ENCODE measurements at regions not wholly inside any gene's neighbourhood (a gene's known extent, or its start where the extent isn't known, plus 50 kb on each side); places are given as distances from the start of the nearest gene placed in this dataset.

DNA sequence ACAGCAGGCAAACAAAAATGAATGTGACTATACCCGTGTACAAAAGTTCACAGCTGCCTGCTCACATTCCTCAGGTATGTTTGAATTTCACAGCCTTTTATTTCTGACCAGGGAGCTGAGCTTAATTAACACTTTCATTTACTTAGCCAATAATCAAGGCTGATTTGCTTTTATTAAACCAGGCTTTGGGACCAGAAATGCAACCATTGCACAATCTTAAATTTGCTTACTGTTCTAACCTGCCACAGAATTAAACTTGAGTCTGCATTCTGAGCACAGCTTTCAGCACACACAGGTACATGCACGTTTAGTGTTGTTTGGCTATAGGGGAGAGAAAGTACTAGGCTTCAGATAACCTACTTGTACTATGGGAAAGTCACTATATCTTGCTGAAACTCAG is 372.4 kb upstream of the ATP5MC3 start:
- no peak for DNase-seq

DNA sequence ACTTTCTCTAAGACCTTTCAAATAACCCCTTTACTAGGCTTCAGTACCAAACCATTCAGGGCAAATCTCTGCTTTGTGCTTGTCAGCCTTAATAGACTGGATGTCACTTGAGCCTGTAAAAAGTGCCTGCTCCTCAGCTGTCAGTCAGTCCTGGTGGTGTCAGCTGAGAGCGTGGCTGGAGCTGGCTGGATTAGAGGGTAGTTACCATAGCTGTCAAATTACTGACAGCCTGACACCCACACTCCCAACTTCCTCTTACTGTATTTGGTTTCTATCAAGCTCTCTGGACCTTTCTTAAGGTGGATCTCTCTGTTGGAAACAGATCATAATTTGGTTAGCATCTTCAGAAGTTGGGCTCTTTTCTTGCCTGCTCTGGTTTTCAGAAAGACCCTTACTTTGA is 371.4 kb upstream of the ATP5MC3 start:
- DNase-seq: peak; percentile 11

DNA sequence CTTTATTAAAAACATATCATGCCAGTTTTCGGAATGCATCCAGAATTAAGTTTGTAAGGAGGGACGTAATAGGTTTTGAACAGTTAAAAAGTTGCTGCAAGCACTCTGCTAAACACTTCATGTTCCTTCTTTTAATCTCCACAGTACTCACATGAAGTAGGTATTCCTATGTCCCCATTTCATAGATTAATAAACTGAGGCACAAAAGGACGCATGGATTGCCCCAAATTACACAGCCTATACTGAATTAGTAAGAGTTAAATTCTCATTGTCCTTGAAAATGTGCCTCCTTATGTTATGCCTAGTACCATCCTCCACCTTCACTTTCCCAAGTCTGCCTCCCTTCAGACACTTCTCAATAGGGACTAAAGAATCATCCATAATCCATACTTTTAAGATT is 358.9 kb upstream of the ATP5MC3 start:
- DNase-seq: no peak

DNA sequence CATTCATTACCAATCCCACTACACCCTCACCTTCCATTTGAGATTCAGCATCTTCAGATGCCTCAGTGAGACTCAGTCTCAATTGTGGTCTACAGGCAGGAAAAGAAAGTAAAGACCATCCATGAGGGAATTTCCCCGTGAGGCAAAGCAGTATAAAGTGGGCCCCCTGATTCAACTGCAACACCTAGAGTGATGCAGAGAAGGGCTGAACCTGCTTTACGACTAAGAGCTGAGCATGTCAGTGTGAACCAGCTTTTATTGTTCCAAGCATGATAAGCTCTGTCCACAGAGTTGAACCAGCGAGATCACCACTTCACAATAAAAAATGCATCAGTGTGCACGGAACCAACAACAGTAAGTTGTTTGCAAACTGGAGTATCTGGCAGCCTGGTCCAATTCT is 357.6 kb upstream of the ATP5MC3 start:
- no peak for DNase-seq

DNA sequence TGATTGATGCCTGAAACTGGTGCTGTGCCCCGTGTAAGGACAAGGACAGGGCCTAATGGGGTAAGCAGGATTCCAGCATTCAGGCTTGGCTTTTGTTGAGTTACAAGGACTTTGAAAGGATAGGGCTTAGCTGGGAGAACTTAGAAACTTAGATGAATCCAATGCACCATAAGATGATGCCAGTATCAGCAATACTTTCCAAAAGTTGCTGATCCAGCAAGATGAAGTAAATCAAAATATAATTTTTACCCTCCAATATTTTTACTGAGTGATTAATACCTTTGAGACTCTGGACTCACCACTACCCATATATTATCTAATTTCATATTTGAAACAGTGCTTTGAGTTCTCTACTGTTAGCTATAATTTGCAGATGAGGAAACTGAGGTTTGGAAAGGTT is 354.5 kb upstream of the ATP5MC3 start:
- no peak for DNase-seq

DNA sequence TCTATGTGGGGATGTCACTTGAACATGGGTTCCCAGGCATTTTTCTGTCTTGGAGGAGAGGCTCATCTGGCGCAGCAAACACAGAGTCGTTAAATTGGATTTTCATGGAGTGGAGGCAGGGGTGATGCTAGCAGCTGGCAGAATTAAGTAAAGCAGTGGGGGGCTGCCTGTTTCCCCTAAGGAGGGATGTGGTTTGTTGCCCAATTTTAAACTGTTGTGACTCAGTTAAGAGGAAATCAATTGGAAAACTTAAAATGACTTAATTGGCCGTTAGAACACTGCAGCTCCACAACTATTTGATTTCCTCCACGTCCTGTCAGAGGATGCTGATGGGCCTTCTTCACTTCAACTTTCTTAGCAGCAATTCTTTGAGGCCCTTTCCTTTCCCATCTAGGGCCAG is 354.1 kb upstream of the ATP5MC3 start:
- DNase-seq: peak; percentile 21

DNA sequence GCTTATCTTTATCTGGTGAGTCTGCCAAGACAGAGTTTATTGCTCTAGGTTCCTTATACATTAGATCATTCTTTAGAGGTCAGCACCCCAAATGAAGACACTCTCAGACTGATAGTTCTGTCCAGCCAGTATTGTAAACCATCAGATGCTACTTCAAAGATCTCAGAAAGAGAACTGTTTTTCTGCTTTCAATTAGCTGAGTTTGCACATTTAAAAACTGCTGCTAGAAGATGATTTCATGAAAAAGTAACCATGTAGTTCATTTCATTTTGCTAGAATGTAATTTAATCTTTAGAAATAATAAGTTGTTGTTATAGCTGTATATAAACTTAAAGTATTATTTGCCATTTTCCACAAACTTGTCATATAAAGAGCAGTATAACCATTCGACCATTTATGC is 344.5 kb upstream of the ATP5MC3 start:
- no peak for DNase-seq

DNA sequence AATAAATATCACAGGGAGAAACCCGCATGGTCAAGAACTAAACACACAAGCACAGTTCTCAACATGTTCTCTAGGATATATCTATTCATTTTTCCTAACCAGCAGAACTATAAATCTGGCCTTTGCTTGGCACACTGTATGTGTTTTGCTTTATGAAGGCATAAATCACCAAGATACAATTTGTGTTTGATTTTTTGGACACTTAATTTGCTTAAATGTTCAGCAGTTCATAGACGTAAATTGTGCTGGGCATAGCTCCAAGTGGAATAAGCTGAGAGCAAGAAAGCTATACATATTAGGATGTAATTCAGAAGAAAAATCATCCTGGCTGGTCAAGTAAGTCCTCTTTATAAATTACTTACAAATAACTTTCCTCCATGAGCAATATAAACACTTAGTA is 341.5 kb upstream of the ATP5MC3 start:
- DNase-seq: no peak

DNA sequence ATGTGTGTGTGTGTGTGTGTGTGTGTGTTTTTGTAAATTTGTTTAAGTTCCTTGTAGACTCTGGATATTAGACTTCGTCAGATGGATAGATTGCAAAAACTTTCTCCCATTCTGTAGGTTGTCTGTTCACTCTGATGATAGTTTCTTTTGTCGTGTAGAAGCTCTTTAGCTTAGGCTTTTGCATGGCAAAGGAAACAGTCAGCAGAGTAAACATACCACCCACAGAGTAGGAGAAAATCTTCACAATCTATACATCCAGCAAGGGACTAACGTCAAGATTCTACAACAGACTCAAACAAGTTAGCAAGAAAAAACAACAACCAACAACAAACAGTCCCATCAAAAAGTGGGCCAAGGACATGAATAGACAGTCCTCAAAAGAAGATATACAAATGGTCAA is 336.7 kb upstream of the ATP5MC3 start:
- no peak for DNase-seq

DNA sequence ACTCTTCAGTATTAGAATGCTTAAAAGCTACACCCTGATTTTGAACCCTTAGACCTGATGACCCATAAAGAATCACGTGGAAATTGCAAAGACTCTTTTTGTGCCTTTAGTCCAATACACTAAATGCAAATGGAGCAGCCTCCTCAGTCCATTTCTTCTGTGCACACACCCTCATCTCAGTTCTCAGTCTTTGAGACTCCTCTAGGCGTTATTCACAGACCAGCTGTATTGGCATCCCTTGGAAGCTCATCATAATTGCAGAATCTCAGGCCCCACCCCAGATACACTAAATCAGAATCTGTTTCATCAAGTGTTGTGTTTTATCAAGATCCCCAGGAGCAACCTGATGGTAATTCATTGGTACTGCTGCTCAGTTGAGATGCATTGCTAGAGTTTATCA is 335.0 kb upstream of the ATP5MC3 start:
- no peak for DNase-seq

DNA sequence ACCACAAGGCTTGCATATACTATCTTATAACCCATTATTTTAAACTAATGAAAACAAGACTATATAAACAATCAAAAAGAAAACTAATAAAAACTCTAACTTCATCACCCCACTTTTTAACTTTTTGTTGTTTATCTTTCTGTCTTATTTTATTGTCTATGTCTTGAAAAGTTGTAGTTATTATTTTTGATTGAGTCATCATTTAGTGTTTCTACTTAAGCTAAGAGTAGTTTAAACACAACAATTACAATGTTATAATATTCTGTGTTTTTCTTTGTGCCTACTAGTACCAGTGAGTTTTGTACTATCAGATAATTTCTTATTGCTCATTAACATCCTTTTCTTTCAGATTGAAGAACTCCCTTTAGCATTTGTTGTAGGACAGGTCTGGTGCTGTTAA is 318.7 kb upstream of the ATP5MC3 start:
- DNase-seq: no peak

DNA sequence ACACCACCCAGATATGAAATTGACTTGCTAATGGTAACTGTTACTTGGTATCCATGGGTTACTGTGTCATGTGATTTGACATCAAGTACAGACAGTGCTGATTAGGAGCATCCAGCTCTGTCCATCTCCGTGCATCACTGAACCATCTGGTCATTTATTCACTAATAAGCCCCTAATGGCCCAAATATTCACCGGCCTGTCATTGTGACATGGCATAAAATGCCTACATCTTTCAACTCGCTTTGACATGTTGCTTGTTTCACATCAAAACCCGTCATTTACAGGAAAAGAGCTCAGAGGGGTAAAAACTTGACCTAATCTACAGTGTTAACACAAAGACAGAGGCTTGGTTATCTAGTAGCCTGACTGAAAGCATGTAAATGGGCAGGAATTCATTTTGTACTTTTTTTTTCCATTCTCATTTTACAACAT is 308.9 kb upstream of the ATP5MC3 start:
- no peak for DNase-seq

DNA sequence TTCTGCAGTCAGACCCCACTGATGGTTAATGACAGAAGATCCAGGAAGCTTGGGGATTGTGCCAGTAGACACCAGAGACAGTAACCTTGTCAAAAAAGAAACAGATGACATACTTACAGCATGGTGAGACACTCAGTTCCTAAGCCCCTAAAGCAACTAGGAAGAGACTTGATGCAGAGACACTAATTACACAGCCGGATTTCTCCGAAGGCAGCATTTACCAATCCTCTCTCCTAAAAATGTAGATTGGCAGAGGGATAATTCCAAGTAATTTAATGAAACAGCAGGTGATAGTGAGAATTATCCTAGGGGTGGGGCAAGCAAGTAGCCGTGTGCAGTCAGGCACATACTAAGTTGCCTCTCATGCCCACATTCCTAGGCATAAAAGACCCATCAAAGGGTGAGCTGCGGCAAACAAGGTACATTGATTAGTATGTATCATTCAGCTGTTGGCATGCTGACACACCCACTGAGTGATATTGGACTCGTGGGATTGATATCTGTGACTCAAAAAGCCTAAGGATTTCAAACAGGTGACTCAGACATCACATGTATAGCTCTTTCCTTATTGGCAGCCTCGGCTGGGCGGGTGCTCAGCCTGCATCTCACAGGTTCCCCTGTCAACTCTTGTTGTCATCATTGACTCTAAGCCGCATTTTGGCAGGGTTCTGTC is 296.7 kb upstream of the ATP5MC3 start:
- DNase-seq: no peak

DNA sequence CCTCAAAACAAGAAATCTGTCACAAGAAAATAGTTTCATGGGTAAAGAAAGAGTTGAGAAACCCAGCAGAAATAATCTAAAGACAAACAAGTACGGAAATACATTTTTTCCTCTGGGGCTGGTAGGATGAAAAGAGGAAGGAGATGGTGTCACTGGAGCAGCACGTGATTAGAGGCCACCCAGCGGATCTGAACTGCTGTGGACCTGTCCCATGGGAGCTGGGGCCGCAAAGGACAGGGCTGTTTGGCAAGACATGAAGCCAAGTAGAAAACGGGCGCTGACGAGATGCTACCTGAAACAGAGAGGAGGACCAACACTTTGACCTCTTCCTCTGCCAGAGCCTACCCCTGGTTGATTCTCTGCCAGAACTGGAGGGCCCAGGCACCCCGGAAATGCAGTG is 295.4 kb upstream of the ATP5MC3 start:
- no peak for DNase-seq

DNA sequence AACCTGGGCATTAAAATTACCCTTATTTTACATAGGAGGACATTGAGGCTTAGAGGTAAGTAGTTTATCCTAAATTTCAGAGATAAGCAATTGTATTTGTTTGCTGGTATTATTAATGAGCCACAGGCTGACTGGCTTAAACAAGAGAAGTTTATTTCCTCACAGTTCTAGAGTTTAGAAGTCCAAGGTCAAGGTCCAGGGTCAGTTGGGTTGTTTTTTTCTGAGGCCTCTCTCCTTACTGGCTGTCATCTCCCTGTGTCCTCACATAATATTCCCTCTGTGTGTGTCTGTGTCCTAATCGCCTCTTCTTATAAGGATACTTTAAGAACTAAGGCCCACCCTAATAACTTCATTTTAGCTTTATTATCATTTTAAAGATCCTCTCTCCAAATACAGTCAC is 294.9 kb upstream of the ATP5MC3 start:
- no peak for DNase-seq

DNA sequence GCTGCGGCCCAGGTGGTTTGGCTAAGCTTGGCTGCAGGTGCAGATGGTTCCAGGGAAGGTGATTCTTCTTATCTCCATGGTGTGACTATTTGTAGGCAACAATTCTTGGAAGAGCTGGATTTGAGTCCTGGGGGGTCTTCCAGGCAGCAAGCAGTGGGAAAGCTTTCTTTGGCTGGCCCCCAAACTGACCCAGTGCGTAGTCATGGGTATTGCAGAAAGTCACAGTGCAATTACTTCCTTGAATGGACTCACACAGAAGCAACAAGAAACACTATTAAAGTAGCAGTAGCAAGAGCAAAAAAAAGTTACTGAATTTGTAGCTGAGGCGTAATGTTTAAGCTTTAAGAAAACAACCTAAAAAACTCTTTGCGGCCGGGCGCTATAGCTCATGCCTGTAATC is 293.6 kb upstream of the ATP5MC3 start:
- no peak for DNase-seq

DNA sequence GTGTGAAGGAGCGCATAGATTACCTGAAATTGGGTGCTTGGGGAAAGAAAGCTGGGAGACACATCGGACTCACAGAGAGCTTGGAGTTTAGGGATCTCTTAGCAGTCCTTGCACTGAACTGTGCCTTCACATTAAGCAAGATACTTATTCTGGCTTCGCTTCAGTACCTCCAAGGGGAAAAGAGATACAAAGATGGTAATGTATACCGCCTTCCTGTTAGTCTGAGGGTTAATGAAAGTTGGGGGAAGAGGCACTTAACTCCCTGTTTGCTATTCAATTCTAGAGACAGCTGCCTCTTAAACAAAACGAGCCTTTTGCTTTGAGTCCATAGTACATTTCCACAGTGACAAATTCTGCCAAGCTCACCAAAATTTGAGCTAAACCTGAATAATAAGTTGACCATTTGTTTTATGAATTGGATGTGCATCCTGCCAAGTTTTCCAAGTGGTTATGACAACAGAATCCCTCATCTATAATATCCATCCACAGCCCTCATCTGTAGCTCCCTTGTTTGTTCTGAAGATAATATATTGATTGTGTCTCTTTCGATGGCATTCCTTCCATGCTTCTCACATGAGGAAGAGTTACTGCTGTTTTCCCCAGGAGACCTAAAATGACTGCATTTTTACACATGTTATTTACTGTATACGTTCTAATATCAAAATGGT is 287.1 kb upstream of the ATP5MC3 start:
- DNase-seq: no peak

DNA sequence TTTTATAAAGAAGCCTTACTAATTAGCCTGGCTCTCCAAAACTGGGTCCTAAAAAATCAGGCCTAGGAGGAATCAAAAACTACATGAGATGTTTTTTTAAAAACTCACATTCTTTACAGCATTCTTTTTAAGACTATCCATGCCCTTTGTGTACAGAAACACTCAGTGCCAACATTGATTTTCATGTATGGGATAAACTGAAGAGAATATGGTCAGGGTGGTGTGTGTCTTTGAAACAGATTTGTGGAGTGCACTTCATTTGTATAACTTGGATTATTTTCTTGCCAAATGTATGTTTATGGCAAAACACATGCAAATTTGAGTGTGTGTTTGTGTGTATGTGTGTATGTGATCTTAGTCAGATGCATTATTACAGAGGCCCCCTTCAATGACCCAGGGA is 283.6 kb upstream of the ATP5MC3 start:
- no peak for DNase-seq

DNA sequence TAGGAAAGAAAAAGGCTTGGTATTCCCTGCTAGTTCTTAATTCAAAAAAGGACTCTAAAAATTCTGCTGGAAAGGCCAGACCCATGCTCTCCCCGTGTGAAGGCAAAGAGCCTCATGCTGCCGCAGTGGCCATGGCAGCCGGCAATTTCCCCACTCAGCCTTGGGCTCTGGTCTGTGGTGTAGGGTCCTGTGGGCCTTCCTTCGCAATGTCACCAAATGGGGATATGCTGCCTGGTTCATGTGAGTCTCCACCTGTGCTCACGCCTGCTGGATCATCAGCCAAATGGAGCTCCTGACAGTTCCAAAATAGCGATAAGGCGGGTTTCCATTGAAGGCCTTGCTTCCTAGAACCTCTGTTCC is 282.8 kb upstream of the ATP5MC3 start:
- DNase-seq: no peak

DNA sequence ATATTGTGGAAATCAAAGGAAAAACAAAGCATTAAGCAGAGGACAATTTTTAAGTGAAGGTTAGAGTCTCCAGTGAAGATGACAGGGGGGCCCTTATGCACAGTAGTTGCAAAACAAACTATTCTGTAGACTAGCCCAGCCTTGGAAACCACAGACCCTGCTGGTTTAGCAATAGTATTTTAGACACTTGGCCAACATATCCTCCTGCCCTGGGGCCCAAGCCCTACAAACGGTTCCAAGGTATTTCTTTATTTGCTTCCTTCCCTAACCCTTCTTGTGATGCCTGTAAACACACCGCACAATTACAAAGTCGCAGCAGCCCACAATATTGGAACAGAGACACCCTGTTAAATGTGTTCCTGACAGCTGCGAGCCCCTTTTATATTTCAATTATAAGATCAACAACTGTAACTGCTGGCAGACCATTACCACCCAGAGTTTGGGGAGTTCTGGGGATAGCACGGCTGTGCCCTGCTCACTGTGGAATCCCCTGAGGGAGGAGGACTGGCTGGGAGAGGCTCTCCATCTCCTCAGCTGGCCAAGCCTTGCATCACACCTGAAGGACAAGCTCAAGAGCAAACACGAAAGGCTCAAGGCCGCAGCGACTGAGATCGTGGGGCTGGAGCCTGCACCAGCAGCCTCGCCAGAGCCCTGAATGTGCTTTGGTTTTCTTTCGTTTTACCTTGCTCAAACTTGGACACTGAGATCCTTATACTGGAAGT is 282.2 kb upstream of the ATP5MC3 start:
- no peak for DNase-seq

DNA sequence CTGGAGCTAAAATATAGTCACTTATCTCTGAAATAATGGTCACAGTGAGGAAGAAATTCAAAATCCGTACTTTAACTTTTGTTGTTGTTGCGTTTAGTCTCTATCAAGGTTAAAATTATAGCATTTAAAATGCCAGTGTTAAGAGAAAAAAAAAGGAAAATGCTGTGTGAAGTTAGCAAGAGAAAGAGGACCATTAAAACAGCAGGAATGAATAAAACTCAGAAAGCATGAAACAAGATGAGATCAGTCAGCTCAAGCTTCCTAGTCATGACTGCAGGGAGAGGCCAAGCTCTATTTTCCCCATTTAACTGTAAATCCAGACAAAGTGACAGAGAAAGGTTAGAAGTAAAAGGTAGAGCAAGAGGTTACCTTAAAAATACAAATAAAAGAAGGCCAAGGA is 281.7 kb upstream of the ATP5MC3 start:
- no peak for DNase-seq

DNA sequence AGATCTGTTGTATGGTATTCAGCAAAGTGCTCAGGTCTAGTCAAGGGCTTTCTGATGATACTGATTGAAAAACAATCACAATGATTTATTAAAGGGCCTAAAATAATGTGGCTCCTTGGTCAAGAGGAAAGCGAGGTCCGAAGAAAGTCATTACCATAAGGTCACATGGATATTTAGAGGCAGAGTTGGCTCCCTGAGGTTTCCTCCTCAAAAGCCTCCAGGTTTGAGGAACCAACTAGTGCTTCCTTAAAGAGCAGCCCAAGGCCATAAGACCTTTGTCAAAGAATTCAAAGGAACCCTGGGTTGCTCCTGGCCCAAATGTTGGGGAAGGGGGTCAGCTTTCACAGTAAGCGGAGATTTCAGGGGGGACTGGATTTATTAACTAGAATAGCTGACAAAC is 280.7 kb upstream of the ATP5MC3 start:
- DNase-seq: no peak

DNA sequence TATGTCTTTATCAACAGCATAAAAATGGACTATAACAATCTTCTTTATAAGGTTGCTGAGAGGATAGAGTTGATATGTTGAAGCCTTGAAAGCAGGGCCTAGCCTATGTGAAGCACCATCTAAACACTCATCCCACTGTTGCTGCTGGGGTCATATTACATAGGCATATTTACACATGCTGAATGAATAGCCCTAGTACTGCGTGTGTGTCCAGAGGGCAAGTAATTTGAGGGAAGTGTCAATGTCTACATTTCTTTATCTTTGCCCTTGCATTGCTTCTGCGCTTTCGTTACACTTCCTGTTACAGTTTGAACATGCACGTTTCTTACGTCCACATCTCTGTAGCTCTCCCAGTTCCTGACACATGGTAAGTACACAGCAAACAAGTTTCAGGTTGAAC is 280.3 kb upstream of the ATP5MC3 start:
- no peak for DNase-seq

DNA sequence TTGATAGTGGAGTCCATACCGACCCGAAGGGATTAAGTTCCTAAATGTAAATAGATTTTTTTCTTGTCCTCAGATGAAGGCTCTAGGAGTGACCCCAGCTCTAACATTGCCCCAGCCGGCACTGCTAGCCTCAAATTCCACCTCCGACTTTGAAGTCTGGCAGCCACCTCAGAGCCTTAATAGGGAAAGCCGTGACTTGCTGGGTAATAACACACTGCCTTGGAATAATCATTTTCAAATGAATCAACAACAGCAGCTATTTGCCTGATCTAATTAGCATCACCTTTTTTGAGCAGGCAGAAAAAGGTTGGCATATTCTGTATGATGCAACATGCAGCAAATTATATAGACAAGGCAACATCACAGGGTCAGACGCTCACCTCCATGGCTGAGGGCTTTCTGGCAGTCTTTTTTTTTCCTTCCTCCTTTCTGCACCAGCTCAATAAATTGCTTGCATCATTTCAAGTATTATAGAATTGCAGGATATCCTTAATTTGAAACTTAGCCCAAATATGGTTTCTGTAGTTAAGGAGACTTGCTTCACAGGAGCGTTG is 276.5 kb upstream of the ATP5MC3 start:
- no peak for DNase-seq
